GM12878 (cell line): ENCODE measurements at regions not wholly inside any gene's neighbourhood (a gene's known extent, or its start where the extent isn't known, plus 50 kb on each side); places are given as distances from the start of the nearest gene placed in this dataset.

Source experiments
- ATAC-seq: fragments of 200-7000 bp; cut with Tn5 transposase; 3 replicates; pipeline ENCODE4 v1.9.1; 2020; ENCODE audit warnings: mild to moderate bottlenecking, moderate library complexity
- BruUV-seq: library from RNA; stranded (reverse); fragments of 400-500 nt; replicated peaks from 2 replicates; lab custom pipeline; 2021; lab: Mats Ljungman, UMichigan
- CTCF ChIA-PET: fragments of 300-600 bp; sonication (Branson Sonifier 250); formaldehyde crosslinking; extraction: SDS; loops from one replicate; lab custom pipeline; 2021; ENCODE audit warnings: inconsistent platforms; lab: Yijun Ruan, JAX
- POLR2A ChIA-PET: fragments of 350-600 bp; formaldehyde crosslinking; extraction: SDS; loops from one replicate; lab custom pipeline; 2021; ENCODE audit warnings: inconsistent platforms; lab: Charles Lee
- RAD21 ChIA-PET: fragments of 300-600 bp; sonication (Branson Sonifier 250); formaldehyde crosslinking; loops from one replicate; lab custom pipeline; 2023; ENCODE audit warnings: antibody characterized with exemption; ENCODE audit not compliant: unreplicated experiment; lab: Charles Lee
- SMC1A ChIA-PET: fragments of 300-600 bp; sonication (Branson Sonifier 250); formaldehyde crosslinking; loops from one replicate; lab custom pipeline; 2023; ENCODE audit not compliant: unreplicated experiment, uncharacterized antibody; lab: Charles Lee
- DNase-seq: peaks from one replicate; pipeline ENCODE4 v3.0.0-alpha.2; 2011; ENCODE audit warnings: low read depth, low spot score
- FAIRE-seq: peaks from 3 replicates; lab custom pipeline; 2011; peaks lifted over from hg19 to GRCh38; lab: Jason Lieb, UNC
- H2AFZ ChIP-seq: 2 replicates; pipeline ENCODE4 v1.6.0; 2011; ENCODE audit warnings: low read depth, low read length, control low read depth; ENCODE audit not compliant: control insufficient read depth
- H3K27ac ChIP-seq: 2 replicates; pipeline ENCODE4 v1.5.1; 2011; ENCODE audit warnings: control low read depth; ENCODE audit not compliant: control insufficient read depth, insufficient read depth
- H3K27me3 ChIP-seq, 2 experiments: replicated peaks in 1 of 2; 2 replicates each; pipeline versions ENCODE4 v1.6.0 to v1.6.1; 2011; ENCODE audit warnings: low read length in 1 of 2; ENCODE audit not compliant: control insufficient read depth in 2 of 2, insufficient read depth in 2 of 2
- H3K36me3 ChIP-seq, 2 experiments: 2 replicates each; pipeline ENCODE4 v1.5.1; 2011; ENCODE audit warnings: low read length in 1 of 2; ENCODE audit not compliant: control insufficient read depth in 2 of 2, insufficient read depth in 2 of 2
- H3K4me1 ChIP-seq: 2 replicates; pipeline ENCODE4 v1.6.1; 2011; ENCODE audit warnings: mild to moderate bottlenecking, low read length, moderate library complexity, mixed read lengths; ENCODE audit not compliant: control insufficient read depth, insufficient read depth
- H3K4me2 ChIP-seq: 2 replicates; pipeline ENCODE4 v1.6.0; 2011; ENCODE audit warnings: control low read depth; ENCODE audit not compliant: control insufficient read depth, insufficient read depth
- H3K4me3 ChIP-seq: fragments of 200-600 bp; sonication (generic); 2 replicates; pipeline ENCODE4 v1.5.1; 2016
- H3K79me2 ChIP-seq: 2 replicates; pipeline ENCODE4 v1.6.0; 2011; ENCODE audit warnings: low read length; ENCODE audit not compliant: control insufficient read depth, insufficient read depth
- H3K9ac ChIP-seq: 2 replicates; pipeline ENCODE4 v1.8.0; 2011; ENCODE audit warnings: low read length, control low read depth, mixed read lengths; ENCODE audit not compliant: control insufficient read depth, insufficient read depth
- H3K9me3 ChIP-seq: replicated peaks from 3 replicates; pipeline ENCODE4 v1.5.1; 2011; ENCODE audit warnings: mild to moderate bottlenecking, low read length; ENCODE audit not compliant: control insufficient read depth, insufficient read depth
- H4K20me1 ChIP-seq: 2 replicates; pipeline ENCODE4 v1.6.0; 2011; ENCODE audit not compliant: control insufficient read depth, insufficient read depth
- ATF7 ChIP-seq: fragments of 450-650 bp; IDR thresholded peaks from 2 replicates; pipeline ENCODE4 v1.6.1; 2016; ENCODE audit warnings: low read depth, mild to moderate bottlenecking
- ESRRA ChIP-seq: IDR thresholded peaks from 2 replicates; pipeline ENCODE4 v1.6.1; 2012; ENCODE audit warnings: mild to moderate bottlenecking, low read length, improper control_type of control experiment
- EZH2 ChIP-seq: IDR thresholded peaks from 2 replicates; pipeline ENCODE4 v1.6.1; 2012; ENCODE audit warnings: low read depth, mild to moderate bottlenecking, control low read depth, inconsistent platforms, low read length, borderline replicate concordance; ENCODE audit not compliant: control insufficient read depth
- HDGF ChIP-seq: fragments of 450-650 bp; IDR thresholded peaks from 2 replicates; pipeline ENCODE4 v1.6.1; 2016; ENCODE audit warnings: antibody characterized with exemption
- HSF1 ChIP-seq: fragments of 150-350 bp; IDR thresholded peaks from 2 replicates; pipeline ENCODE4 v1.6.1; 2014; ENCODE audit warnings: mild to moderate bottlenecking, low read depth, low read length
- MTA3 ChIP-seq: IDR thresholded peaks from 2 replicates; pipeline ENCODE4 v1.6.1; 2012; ENCODE audit warnings: low read length, inconsistent platforms, borderline replicate concordance
- MYB ChIP-seq: fragments of 150-350 bp; IDR thresholded peaks from 2 replicates; pipeline ENCODE4 v1.6.1; 2014; ENCODE audit warnings: mild to moderate bottlenecking, low read depth, low read length, borderline replicate concordance
- NBN ChIP-seq: fragments of 450-650 bp; IDR thresholded peaks from 2 replicates; pipeline ENCODE4 v1.6.1; 2016
- NFYB ChIP-seq: IDR thresholded peaks from 2 replicates; pipeline ENCODE4 v1.6.1; 2011; ENCODE audit warnings: low read depth, mild to moderate bottlenecking, low read length, improper control_type of control experiment, moderate library complexity; ENCODE audit not compliant: insufficient read depth
- NR2C1 ChIP-seq: fragments of 450-650 bp; IDR thresholded peaks from 2 replicates; pipeline ENCODE4 v1.6.1; 2017; ENCODE audit warnings: antibody characterized with exemption, mild to moderate bottlenecking, moderate library complexity
- POLR2AphosphoS2 ChIP-seq: IDR thresholded peaks from 2 replicates; pipeline ENCODE4 v1.6.1; 2011; ENCODE audit warnings: low read depth, mild to moderate bottlenecking, low read length, improper control_type of control experiment, moderate library complexity
- RCOR1 ChIP-seq: conservative IDR thresholded peaks from 2 replicates; pipeline ENCODE4 v1.6.1; 2012; ENCODE audit warnings: low read depth, low read length, improper control_type of control experiment
- RUNX3 ChIP-seq: IDR thresholded peaks from 2 replicates; pipeline ENCODE4 v1.6.1; 2012; ENCODE audit warnings: low read length, inconsistent platforms
- SREBF2 ChIP-seq: IDR thresholded peaks from 2 replicates; pipeline ENCODE4 v1.6.1; 2012; ENCODE audit warnings: mild to moderate bottlenecking, low read length
- STAT1 ChIP-seq: fragments of 450-650 bp; conservative IDR thresholded peaks from 2 replicates; pipeline ENCODE4 v1.6.1; 2014; ENCODE audit warnings: antibody characterized with exemption, mild to moderate bottlenecking
- ZBED1 ChIP-seq: IDR thresholded peaks from 2 replicates; pipeline ENCODE4 v1.6.1; 2016; ENCODE audit warnings: borderline replicate concordance
- ZNF687 ChIP-seq: fragments of 450-650 bp; IDR thresholded peaks from 2 replicates; pipeline ENCODE4 v1.6.1; 2017; ENCODE audit warnings: mild to moderate bottlenecking, moderate library complexity
- ZSCAN29 ChIP-seq: fragments of 450-650 bp; IDR thresholded peaks from 2 replicates; pipeline ENCODE4 v1.6.1; 2017; ENCODE audit warnings: mild to moderate bottlenecking, moderate library complexity
- WGBS: methylation state at CpG from one replicate; pipeline ENCODE4 v1.1.6; 2016; ENCODE audit warnings: low lambda C conversion rate; ENCODE audit not compliant: insufficient replicate concordance, insufficient coverage; ENCODE audit errors: missing lambda C conversion rate; 5-methylcytosine and 5-hydroxymethylcytosine counted together
- in situ Hi-C: fragments of 300-500 bp; cut with MboI; formaldehyde crosslinking; loops from 9 replicates; pipeline ENCODE4 v1.14.3; 2018; ENCODE audit warnings: mixed read lengths
- intact Hi-C: fragments of 100-400 bp; cut with micrococcal nuclease; formaldehyde crosslinking; loops from one replicate; pipeline ENCODE4 v1.14.2; 2022; ENCODE audit not compliant: unreplicated experiment
- TF ChIP-seq, protein P1 (sequence below): fragments of 450-650 bp; IDR thresholded peaks from 2 replicates; pipeline ENCODE4 v1.6.1; 2017; ENCODE audit warnings: borderline replicate concordance

DNA sequence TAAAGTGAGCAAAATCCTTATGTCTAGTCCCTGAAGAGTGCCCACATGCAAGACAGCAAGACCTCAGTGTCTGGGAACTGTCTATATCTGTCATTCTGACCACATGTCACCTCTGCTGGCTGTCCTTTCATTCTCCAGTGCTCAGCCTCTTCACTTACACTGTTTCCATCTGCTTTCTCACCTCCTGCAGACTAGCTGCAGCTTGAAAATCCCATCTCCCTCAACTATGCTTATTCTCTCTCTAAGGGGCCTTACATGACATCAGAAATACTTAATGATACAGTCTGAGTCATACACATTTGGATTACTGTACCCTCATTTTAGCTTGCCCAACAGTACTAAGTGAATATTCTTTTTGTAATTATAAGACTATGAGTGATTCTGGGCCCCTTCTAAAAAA, 587.8 kb downstream of the EPM2A start (continued):
- TF ChIP-seq NFYB, result no peak
- TF ChIP-seq NBN, result no peak
- TF ChIP-seq MYB, result no peak
- TF ChIP-seq STAT1, result no peak
- no peak for TF ChIP-seq MTA3
- TF ChIP-seq HSF1, result no peak
- TF ChIP-seq ATF7, result no peak
- no peak for TF ChIP-seq RCOR1
- TF ChIP-seq NR2C1, result no peak
- TF ChIP-seq SREBF2, result no peak

GRCh38 chr6:145147981-145148749, 587.2 kb downstream of the EPM2A start:
- peak; percentile 70 for ATAC-seq
- in situ Hi-C loops, result no loop called here
- Histone ChIP-seq H3K9ac (no peak overlapping the region), H3K36me3 (no peaks in the 10 kb centered on the region), H3K27ac (no peak overlapping the region), H3K4me1 (no peaks in the 10 kb centered on the region), H3K4me3 (no peak overlapping the region), H3K9me3 (no peaks in the 10 kb centered on the region), H3K79me2 (no peaks in the 10 kb centered on the region), H3K27me3 (no peaks in the 10 kb centered on the region), H3K4me2 (no peak overlapping the region), H4K20me1 (no peaks in the 10 kb centered on the region), H2AFZ (no peak overlapping the region)
- intact Hi-C loops, result no loop called here
- ChIA-PET RAD21 (no interaction called here), CTCF (no interaction called here), SMC1A (no interaction called here), POLR2A (no interaction called here)
- no peak for FAIRE-seq
- BruUV-seq, result no TSS peak
- WGBS, result 3% methylated on average over 3 of the region's 3 CpGs
- DNase-seq, result peak; percentile 1
- TF ChIP-seq ZBED1 (no peak), HDGF (no peak), POLR2AphosphoS2 (no peak), ZSCAN29 (no peak), SREBF2 (no peak), ZNF687 (no peak), ESRRA (no peak), RUNX3 (no peak), EZH2 (no peak)
- TF ChIP-seq, protein P1, sequence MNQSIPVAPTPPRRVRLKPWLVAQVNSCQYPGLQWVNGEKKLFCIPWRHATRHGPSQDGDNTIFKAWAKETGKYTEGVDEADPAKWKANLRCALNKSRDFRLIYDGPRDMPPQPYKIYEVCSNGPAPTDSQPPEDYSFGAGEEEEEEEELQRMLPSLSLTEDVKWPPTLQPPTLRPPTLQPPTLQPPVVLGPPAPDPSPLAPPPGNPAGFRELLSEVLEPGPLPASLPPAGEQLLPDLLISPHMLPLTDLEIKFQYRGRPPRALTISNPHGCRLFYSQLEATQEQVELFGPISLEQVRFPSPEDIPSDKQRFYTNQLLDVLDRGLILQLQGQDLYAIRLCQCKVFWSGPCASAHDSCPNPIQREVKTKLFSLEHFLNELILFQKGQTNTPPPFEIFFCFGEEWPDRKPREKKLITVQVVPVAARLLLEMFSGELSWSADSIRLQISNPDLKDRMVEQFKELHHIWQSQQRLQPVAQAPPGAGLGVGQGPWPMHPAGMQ, result no peak
